H1 (cell line): ENCODE measurements at regions not wholly inside any gene's neighbourhood (a gene's known extent, or its start where the extent isn't known, plus 50 kb on each side); places are given as distances from the start of the nearest gene placed in this dataset.

Experiments
- CTCF ChIA-PET: fragments of 300-600 bp; sonication (Branson Sonifier 250); formaldehyde crosslinking; loops from one replicate; lab custom pipeline; 2021; ENCODE audit not compliant: partially characterized antibody; lab: Charles Lee
- POLR2A ChIA-PET: fragments of 300-600 bp; sonication (Branson Sonifier 250); formaldehyde crosslinking; loops from one replicate; lab custom pipeline; 2021; ENCODE audit warnings: inconsistent platforms; ENCODE audit not compliant: partially characterized antibody; lab: Charles Lee
- DNase-seq, 2 experiments: peaks; one replicate each; pipeline versions ENCODE4 v3.0.0 to v3.0.0-alpha.2; 2010 to 2022; ENCODE audit warnings: low spot score in 2 of 2, low read depth in 1 of 2, mixed read lengths in 1 of 2
- FAIRE-seq: peaks from 2 replicates; lab custom pipeline; 2011; peaks lifted over from hg19 to GRCh38; lab: Jason Lieb, UNC
- H2AFZ ChIP-seq: 2 replicates; pipeline ENCODE4 v1.8.1; 2012; ENCODE audit warnings: low read length, inconsistent platforms
- H2AK5ac ChIP-seq: 2 replicates; pipeline ENCODE4 v1.6.1; 2013; ENCODE audit warnings: low read depth, low read length
- H2BK120ac ChIP-seq: replicated peaks from 2 replicates; pipeline ENCODE3; 2013; ENCODE audit warnings: low read depth, low read length, inconsistent platforms
- H2BK12ac ChIP-seq: 2 replicates; pipeline ENCODE4 v1.6.1; 2013; ENCODE audit warnings: low read depth, low read length
- H2BK15ac ChIP-seq: 2 replicates; pipeline ENCODE4 v1.6.1; 2013; ENCODE audit warnings: low read length
- H2BK20ac ChIP-seq: 2 replicates; pipeline ENCODE4 v1.6.1; 2013; ENCODE audit warnings: low read length
- H2BK5ac ChIP-seq: 2 replicates; pipeline ENCODE4 v1.6.1; 2013; ENCODE audit warnings: low read depth, low read length
- H3K14ac ChIP-seq: 2 replicates; pipeline ENCODE4 v1.6.1; 2013; ENCODE audit warnings: inconsistent platforms; ENCODE audit not compliant: insufficient read length
- H3K18ac ChIP-seq: 2 replicates; pipeline ENCODE4 v1.6.1; 2013; ENCODE audit warnings: low read length; ENCODE audit errors: extremely low read depth
- H3K23ac ChIP-seq: 2 replicates; pipeline ENCODE4 v1.6.1; 2013; ENCODE audit warnings: inconsistent platforms; ENCODE audit not compliant: insufficient read length
- H3K23me2 ChIP-seq: 2 replicates; pipeline ENCODE4 v1.6.1; 2013; ENCODE audit warnings: low read depth, low read length
- H3K27ac ChIP-seq: 2 replicates; pipeline ENCODE4 v1.6.1; 2011; ENCODE audit warnings: low read depth, low read length, inconsistent platforms
- H3K27me3 ChIP-seq, 4 experiments: replicated peaks in 1 of 4; 1 replicate in 1 of 4; 2 replicates in 3 of 4; pipeline versions ENCODE4 v1.6.1 to v1.8.1; 2011 to 2013; ENCODE audit warnings: low read length in 3 of 4, mild to moderate bottlenecking in 3 of 4, inconsistent platforms in 2 of 4, mixed read lengths in 2 of 4, moderate library complexity in 1 of 4; ENCODE audit not compliant: control insufficient read depth in 3 of 4, insufficient read depth in 3 of 4; ENCODE audit errors: extremely low read depth in 1 of 4
- H3K36me3 ChIP-seq, 4 experiments: 2 replicates each; pipeline versions ENCODE4 v1.6.1 to v1.8.1; 2011 to 2013; ENCODE audit warnings: mild to moderate bottlenecking in 4 of 4, low read length in 3 of 4, moderate library complexity in 2 of 4, control low read depth in 1 of 4, inconsistent platforms in 1 of 4; ENCODE audit not compliant: insufficient read depth in 4 of 4, control insufficient read depth in 2 of 4
- H3K4ac ChIP-seq: replicated peaks from 2 replicates; pipeline ENCODE3; 2013; ENCODE audit warnings: low read length, low read depth, mixed read lengths, inconsistent platforms; ENCODE audit not compliant: insufficient read length
- H3K4me1 ChIP-seq, 4 experiments: replicated peaks in 1 of 4; 1 replicate in 1 of 4; 2 replicates in 3 of 4; pipeline versions ENCODE4 v1.6.1 to v1.8.1; 2011 to 2013; ENCODE audit warnings: low read length in 3 of 4, inconsistent platforms in 2 of 4, mixed read lengths in 1 of 4; ENCODE audit not compliant: insufficient read depth in 4 of 4, control insufficient read depth in 3 of 4
- H3K4me2 ChIP-seq, 2 experiments: 2 replicates each; pipeline versions ENCODE4 v1.6.1 to v1.8.1; 2011 to 2013; ENCODE audit warnings: low read depth in 2 of 2, low read length in 2 of 2, control low read depth in 1 of 2, inconsistent platforms in 1 of 2, mild to moderate bottlenecking in 1 of 2; ENCODE audit not compliant: insufficient read depth in 1 of 2
- H3K4me3 ChIP-seq, 4 experiments: fragments of 200-600, 300-600 bp in 1 of 4; sonication (generic), shearing (Covaris generic), sonication (Bioruptor Twin) in 1 of 4; 2 replicates each; pipeline versions ENCODE4 v1.5.1 to v1.8.1; 2011 to 2016; ENCODE audit warnings: low read length in 4 of 4, low read depth in 3 of 4, control low read depth in 2 of 4, inconsistent platforms in 2 of 4, mild to moderate bottlenecking in 2 of 4, mixed read lengths in 1 of 4, moderate library complexity in 1 of 4; ENCODE audit not compliant: insufficient read depth in 2 of 4; ENCODE audit errors: extremely low read depth in 1 of 4
- H3K56ac ChIP-seq: replicated peaks from 2 replicates; pipeline ENCODE3; 2013; ENCODE audit warnings: low read depth, mild to moderate bottlenecking, mixed read lengths, low read length, inconsistent platforms; ENCODE audit not compliant: insufficient read length
- H3K79me1 ChIP-seq: 2 replicates; pipeline ENCODE4 v1.6.1; 2013; ENCODE audit warnings: low read depth, low read length, control low read depth
- H3K79me2 ChIP-seq, 2 experiments: 2 replicates each; pipeline versions ENCODE4 v1.6.1 to v1.8.1; 2012 to 2013; ENCODE audit warnings: low read length in 2 of 2, mild to moderate bottlenecking in 2 of 2, inconsistent platforms in 1 of 2; ENCODE audit not compliant: insufficient read depth in 2 of 2, control insufficient read depth in 1 of 2
- H3K9ac ChIP-seq, 4 experiments: replicated peaks in 1 of 4; 1 replicate in 1 of 4; 2 replicates in 3 of 4; pipeline versions ENCODE4 v1.6.1 to v1.8.1; 2011 to 2013; ENCODE audit warnings: low read depth in 3 of 4, low read length in 3 of 4, control low read depth in 2 of 4, mild to moderate bottlenecking in 2 of 4, moderate library complexity in 2 of 4, inconsistent platforms in 1 of 4; ENCODE audit errors: extremely low read depth in 1 of 4
- H3K9me3 ChIP-seq, 2 experiments: 2 replicates each; pipeline versions ENCODE4 v1.6.1 to v1.8.1; 2012 to 2013; ENCODE audit warnings: mild to moderate bottlenecking in 2 of 2, moderate library complexity in 2 of 2, control low read depth in 1 of 2, inconsistent platforms in 1 of 2, low read depth in 1 of 2, low read length in 1 of 2, mixed read lengths in 1 of 2; ENCODE audit not compliant: insufficient read depth in 2 of 2
- H4K20me1 ChIP-seq, 2 experiments: replicated peaks in 1 of 2; 2 replicates each; pipeline versions ENCODE3 to v1.8.1; 2011 to 2013; ENCODE audit warnings: inconsistent platforms in 2 of 2, low read length in 2 of 2, mild to moderate bottlenecking in 1 of 2; ENCODE audit not compliant: insufficient read depth in 2 of 2, control insufficient read depth in 1 of 2
- H4K5ac ChIP-seq: 2 replicates; pipeline ENCODE4 v1.6.1; 2013; ENCODE audit warnings: low read length, low read depth, mixed read lengths, inconsistent platforms; ENCODE audit not compliant: insufficient read length
- H4K8ac ChIP-seq: 2 replicates; pipeline ENCODE4 v1.8.0; 2013; ENCODE audit warnings: mild to moderate bottlenecking, moderate library complexity, low read length, inconsistent platforms; ENCODE audit not compliant: insufficient read depth; ENCODE audit errors: extremely low read depth
- H4K91ac ChIP-seq: replicated peaks from 2 replicates; pipeline ENCODE3; 2013; ENCODE audit warnings: low read length, mixed read lengths, inconsistent platforms; ENCODE audit not compliant: insufficient read length
- CBX5 ChIP-seq: fragments of 300-800, 300-1000 bp; sonication (generic); IDR thresholded peaks from 2 replicates; pipeline ENCODE4 v1.7.1; 2016; ENCODE audit warnings: antibody characterized with exemption, low read length, low read depth
- CHD2 ChIP-seq: IDR thresholded peaks from 2 replicates; pipeline ENCODE4 v1.6.1; 2012; ENCODE audit warnings: low read length, improper control_type of control experiment
- CREB1 ChIP-seq: IDR thresholded peaks from 2 replicates; pipeline ENCODE4 v1.6.1; 2012; ENCODE audit warnings: inconsistent platforms
- EP300 ChIP-seq, 2 experiments: IDR thresholded peaks; 1 replicate in 1 of 2; 2 replicates in 1 of 2; pipeline ENCODE4 v1.6.1; 2011 to 2012; ENCODE audit warnings: low read depth in 2 of 2, low read length in 2 of 2, mild to moderate bottlenecking in 2 of 2, borderline replicate concordance in 1 of 2, inconsistent platforms in 1 of 2, moderate library complexity in 1 of 2
- EZH2 ChIP-seq: fragments of 200-600 bp; sonication (generic); IDR thresholded peaks from 2 replicates; pipeline ENCODE4 v1.7.1; 2012; ENCODE audit warnings: low read depth, mild to moderate bottlenecking, moderate library complexity, low read length, inconsistent platforms; ENCODE audit not compliant: severe bottlenecking
- KDM1A ChIP-seq: fragments of 200-600, 300-600 bp; sonication (generic); IDR thresholded peaks from 2 replicates; pipeline ENCODE4 v1.7.1; 2016; ENCODE audit warnings: mild to moderate bottlenecking, low read length, borderline replicate concordance
- MAFK ChIP-seq: IDR thresholded peaks from 2 replicates; pipeline ENCODE4 v1.6.1; 2012; ENCODE audit warnings: low read depth, mild to moderate bottlenecking, improper control_type of control experiment, low read length
- PHF8 ChIP-seq: fragments of 200-600 bp; sonication (generic); conservative IDR thresholded peaks from 2 replicates; pipeline ENCODE4 v1.7.1; 2012; ENCODE audit warnings: low read depth, mild to moderate bottlenecking, inconsistent platforms, low read length, moderate library complexity
- POLR2A ChIP-seq, 2 experiments: IDR thresholded peaks; 1 replicate in 1 of 2; 2 replicates in 1 of 2; pipeline ENCODE4 v1.6.1; 2011; ENCODE audit warnings: low read depth in 2 of 2, low read length in 2 of 2, mild to moderate bottlenecking in 2 of 2; ENCODE audit errors: control extremely low read depth in 1 of 2
- POLR2AphosphoS5 ChIP-seq: IDR thresholded peaks from 2 replicates; pipeline ENCODE4 v1.6.1; 2011; ENCODE audit warnings: low read depth, low read length
- RXRA ChIP-seq: IDR thresholded peaks from 2 replicates; pipeline ENCODE4 v1.6.1; 2011; ENCODE audit warnings: low read depth, mild to moderate bottlenecking, low read length, moderate library complexity; ENCODE audit not compliant: insufficient read depth
- SIX5 ChIP-seq: IDR thresholded peaks from 2 replicates; pipeline ENCODE4 v1.6.1; 2011; ENCODE audit warnings: mild to moderate bottlenecking, low read depth, low read length
- TCF12 ChIP-seq: IDR thresholded peaks from 2 replicates; pipeline ENCODE4 v1.6.1; 2011; ENCODE audit warnings: low read depth, mild to moderate bottlenecking, low read length
- WGBS, 2 experiments: shearing (Covaris generic) in 1 of 2; methylation state at CpG; one replicate each; pipeline versions ENCODE4 v1.1.6 to v1.1.7; 2013 to 2015; ENCODE audit warnings: low lambda C conversion rate in 2 of 2, mixed read lengths in 2 of 2, inconsistent platforms in 1 of 2, low coverage in 1 of 2, missing lambda C conversion rate in 1 of 2; ENCODE audit not compliant: insufficient replicate concordance in 2 of 2, insufficient coverage in 1 of 2, insufficient read length in 1 of 2; ENCODE audit errors: extremely low coverage in 1 of 2, missing lambda C conversion rate in 1 of 2; 5-methylcytosine and 5-hydroxymethylcytosine counted together
- TF ChIP-seq, protein P1 (sequence below): IDR thresholded peaks from 2 replicates; pipeline ENCODE4 v1.6.1; 2012; ENCODE audit warnings: inconsistent platforms
- TF ChIP-seq, protein P2 (sequence below): IDR thresholded peaks from 2 replicates; pipeline ENCODE4 v1.6.1; 2011; ENCODE audit warnings: low read depth, mild to moderate bottlenecking, low read length; ENCODE audit not compliant: insufficient read depth

DNA sequence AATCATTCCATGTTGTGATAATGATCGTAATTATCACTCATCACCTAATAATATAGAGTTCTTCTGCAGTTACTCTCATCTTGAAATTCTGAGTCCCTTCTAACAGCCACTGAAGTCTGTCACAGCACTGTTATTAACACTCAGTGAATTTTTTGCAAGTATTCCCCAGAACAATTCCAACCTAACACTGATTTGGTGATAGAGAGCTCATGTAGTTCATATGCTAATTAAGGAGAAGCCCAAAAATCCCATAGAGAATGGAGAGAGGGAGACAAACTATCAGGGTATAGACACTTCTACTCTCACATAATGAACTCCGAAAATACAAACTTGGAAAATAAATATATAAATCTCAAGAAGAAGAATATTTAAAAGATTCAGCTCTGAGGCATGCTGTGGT is 1253.4 kb upstream of the NXPH2 start:
- Histone ChIP-seq H3K4me1 (no peaks in the 10 kb centered on the region), H2BK120ac (no peak overlapping the region), H3K4me3 (no peak overlapping the region), H2BK15ac (no peak overlapping the region), H3K36me3 (no peaks in the 10 kb centered on the region), H3K27ac (no peak overlapping the region), H3K23ac (no peak overlapping the region), H2BK5ac (no peak overlapping the region), H4K91ac (no peak overlapping the region), H2BK12ac (no peak overlapping the region), H3K14ac (no peak overlapping the region), H3K79me2 (no peaks in the 10 kb centered on the region), H3K27me3 (no peaks in the 10 kb centered on the region), H3K23me2 (no peaks in the 10 kb centered on the region), H4K8ac (no peak overlapping the region), H2AFZ (no peak overlapping the region), H3K79me1 (no peaks in the 10 kb centered on the region), H3K18ac (no peak overlapping the region), H3K9ac (no peak overlapping the region), H3K4me2 (no peak overlapping the region), H4K20me1 (no peaks in the 10 kb centered on the region), H3K4ac (no peak overlapping the region), H3K56ac (no peak overlapping the region), H4K5ac (no peak overlapping the region), H3K9me3 (0 out of 4 replicates have a peak, but pooled peaks cover 0 to 4% of the 10 kb centered on the region in 2 experiments), H2AK5ac (no peak overlapping the region), H2BK20ac (no peak overlapping the region)
- TF ChIP-seq, protein P1, sequence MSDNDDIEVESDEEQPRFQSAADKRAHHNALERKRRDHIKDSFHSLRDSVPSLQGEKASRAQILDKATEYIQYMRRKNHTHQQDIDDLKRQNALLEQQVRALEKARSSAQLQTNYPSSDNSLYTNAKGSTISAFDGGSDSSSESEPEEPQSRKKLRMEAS = no peak
- TF ChIP-seq CHD2 = no peak
- TF ChIP-seq, protein P2, sequence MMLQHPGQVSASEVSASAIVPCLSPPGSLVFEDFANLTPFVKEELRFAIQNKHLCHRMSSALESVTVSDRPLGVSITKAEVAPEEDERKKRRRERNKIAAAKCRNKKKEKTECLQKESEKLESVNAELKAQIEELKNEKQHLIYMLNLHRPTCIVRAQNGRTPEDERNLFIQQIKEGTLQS = no peak
- TF ChIP-seq POLR2A (IDR thresholded peaks at IDR 0.05; ENCODE audit: control extremely low read depth in 1 of 2, low read depth in 2 of 2, low read length in 2 of 2) = no peak
- no peak for TF ChIP-seq EZH2
- TF ChIP-seq KDM1A = no peak
- no peak for TF ChIP-seq SIX5
- no peak for TF ChIP-seq MAFK
- TF ChIP-seq RXRA = no peak
- no peak for TF ChIP-seq CREB1
- TF ChIP-seq PHF8 = no peak
- TF ChIP-seq EP300 (IDR thresholded peaks at IDR 0.05; ENCODE audit: borderline replicate concordance in 1 of 2, low read depth in 2 of 2, low read length in 2 of 2) = no peak
- TF ChIP-seq POLR2AphosphoS5 = no peak
- no peak for TF ChIP-seq CBX5
- no peak for TF ChIP-seq TCF12
- ChIA-PET CTCF (interaction anchor here (0.7 to 1.4 kb wide), 3 partner anchors 11 to 100 kb away, joined by 3 to 5 read pairs (median 3); no protein-coding TSS in a partner anchor), POLR2A (no interaction called here)
- DNase-seq (no peak), FAIRE-seq (no peak)
- WGBS, 2 experiments = 79% methylated on average over 2 of the region's 2 CpGs; no CpG with 5 or more reads in 1 of the 2 experiments
